NCI-H146 treated with DMSO at 0.1 percent for 48 hours (cell line): ENCODE measurements at regions not wholly inside any gene's neighbourhood (a gene's known extent, or its start where the extent isn't known, plus 50 kb on each side); places are given as distances from the start of the nearest gene placed in this dataset.

Source experiments
- DNase-seq: peaks from one replicate; lab custom pipeline; 2025; ENCODE audit not compliant: unreplicated experiment; lab: John Stamatoyannopoulos, UW

DNA sequence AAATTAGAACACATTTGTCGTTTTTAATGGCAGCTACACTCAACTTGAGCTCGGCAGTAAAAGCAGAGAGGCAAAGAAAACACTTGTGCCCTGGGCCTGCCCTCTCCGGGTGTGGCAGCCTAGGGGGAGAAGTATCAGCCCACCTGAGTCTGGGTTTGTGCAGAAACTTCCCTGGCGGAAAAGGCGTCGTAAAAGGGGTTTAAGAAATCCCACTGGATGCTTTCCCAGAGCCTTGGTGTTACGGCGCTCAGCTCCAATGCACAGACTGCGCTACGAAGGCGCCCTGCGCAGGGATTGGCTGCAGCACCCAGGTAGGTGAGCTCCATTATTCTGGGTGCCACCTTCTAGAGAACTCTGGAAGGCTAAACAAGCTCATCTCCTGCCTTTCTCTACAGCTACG lies 461.5 kb upstream of the NR2F2 start:
- DNase-seq, result no peak

- DNase-seq, result no peak
These were observed 460.6 kb upstream of the NR2F2 start for GRCh38 chr15:95869920-95870319.

DNA sequence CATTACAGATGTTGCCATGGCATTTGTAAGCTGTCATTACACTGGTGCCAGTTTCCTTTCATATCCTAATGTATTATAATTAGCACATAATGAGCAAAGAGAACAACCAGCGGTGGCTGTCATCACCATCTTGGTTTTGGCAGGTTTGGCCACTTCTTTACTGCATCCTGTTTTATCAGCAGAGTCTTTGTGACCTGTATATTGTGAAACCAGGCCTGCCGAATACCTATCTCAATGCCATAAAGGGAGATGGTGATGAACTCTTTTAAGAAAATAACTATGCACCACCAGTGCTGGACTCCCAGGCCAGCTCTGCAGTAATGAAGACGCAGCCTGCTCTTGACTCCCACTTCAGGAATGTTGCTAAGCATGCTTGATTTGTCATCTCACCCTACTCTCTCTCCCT lies 458.1 kb upstream of the NR2F2 start:
- no peak for DNase-seq

GRCh38 chr15:95874637-95875036 lies 455.9 kb upstream of the NR2F2 start:
- no peak for DNase-seq

DNA sequence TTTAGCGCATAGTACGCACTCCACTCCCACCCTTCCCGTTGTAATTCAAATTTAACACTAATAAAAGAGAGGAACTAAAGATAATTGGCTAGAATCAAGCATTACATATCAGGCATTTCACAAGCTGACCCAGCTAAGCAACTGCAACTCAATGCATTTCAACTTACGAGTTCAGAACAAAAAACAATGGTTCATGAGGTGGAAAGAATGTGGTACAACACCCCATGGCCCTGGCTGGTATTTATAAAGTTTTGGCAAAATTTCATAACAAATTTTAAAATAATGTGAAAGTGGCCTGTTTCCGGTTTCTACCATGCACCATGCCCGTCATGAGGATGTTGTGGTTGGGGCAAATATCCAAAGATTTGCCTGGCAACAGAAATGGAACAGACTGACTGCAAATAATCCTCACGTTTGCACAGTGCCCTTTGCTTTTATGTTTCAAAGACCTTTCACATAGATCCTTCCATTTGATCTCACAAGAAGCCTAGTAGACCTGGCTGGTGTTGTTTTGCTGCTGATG lies 455.3 kb upstream of the NR2F2 start:
- no peak for DNase-seq

- no peak for DNase-seq
These were observed 450.4 kb upstream of the NR2F2 start for GRCh38 chr15:95880031-95880570.

GRCh38 chr15:95880630-95881029 lies 449.9 kb upstream of the NR2F2 start:
- no peak for DNase-seq

DNA sequence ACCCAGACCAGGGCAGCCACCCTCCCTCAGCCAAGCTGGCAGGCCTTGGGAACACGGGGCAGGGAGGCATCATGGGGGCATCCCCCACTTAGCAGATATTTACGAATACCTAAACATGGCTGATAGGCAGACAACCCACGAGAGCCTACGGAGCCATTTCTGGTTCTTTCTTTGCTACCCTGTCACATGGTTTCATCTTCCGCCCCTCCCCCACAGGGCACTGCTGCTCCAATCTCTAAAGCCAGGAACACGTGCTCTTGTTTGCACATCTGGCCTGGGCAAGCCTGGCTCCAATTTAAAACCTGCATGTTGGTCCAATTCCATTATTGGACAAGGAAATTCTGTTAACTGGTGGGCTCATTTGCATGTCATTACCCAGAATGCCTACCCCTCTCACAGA lies 447.4 kb upstream of the NR2F2 start:
- no peak for DNase-seq

DNA sequence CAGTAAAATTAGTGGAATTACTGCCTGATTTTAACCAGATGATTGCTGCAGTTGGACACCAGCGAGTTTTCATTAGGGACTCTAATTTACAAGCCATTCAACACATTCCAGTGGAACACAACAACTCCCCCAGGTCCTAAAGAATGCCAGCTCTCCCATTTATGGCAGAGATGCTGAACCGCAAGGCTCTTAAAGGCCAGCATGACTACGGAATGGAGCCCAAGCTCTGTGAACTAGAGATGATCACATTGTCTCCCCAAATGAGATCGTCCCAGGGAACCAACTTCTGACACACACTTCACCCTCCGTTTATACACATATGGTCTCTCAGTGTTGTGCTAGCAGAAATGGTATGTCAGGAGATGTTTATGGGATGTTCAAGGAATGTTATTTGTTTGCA lies 446.2 kb upstream of the NR2F2 start:
- no peak for DNase-seq

DNA sequence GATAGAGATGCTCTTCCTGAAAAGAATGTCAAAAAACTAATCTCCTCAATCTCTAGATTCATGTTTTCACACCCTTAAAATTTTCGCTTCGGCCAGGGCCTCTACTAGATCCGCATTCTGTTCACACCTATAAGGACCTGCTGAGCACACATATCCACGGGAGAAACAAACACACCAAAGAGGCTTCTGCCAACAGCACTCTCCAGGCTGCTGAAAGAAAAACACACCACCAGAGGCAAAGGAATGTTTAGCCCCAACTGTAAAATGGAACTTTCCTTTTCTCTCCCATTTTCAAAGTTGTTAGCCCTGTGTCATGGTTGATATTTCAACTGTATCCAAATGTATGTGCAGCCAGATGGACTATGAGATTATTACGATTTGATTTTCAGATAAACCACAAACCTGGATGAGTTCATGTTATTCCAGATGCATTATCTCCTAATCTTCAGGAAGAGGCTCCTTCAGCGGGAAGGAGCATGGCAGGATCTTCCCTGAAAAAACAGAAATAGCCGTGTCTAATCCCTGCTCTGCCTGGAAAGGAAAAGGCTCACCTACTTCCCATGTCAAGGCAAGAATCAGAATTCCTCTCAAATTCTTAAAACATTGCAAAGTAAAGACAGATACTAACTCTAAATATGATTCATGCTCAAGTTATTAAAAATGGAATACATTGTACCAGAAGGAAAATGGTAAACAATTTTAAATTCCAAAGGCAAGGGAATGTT lies 442.7 kb upstream of the NR2F2 start:
- no peak for DNase-seq

DNA sequence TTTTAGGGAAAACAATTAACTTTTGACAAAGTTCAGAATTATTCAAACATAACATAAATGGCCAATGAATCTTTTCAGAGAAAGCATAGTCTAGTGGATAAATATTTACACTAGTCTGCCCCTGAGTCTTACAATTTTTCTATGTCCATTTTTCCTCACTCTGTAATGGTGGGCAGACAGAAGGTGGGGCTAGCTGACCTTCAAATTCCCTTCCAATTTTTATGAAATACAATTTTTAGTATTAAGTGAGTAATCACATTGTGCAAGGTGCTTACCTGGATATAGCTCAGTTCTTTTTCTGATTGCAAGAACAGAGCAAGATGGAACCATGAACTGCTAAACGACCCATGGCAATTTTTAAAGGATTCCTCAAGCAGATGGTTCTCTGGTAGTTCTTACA lies 441.7 kb upstream of the NR2F2 start:
- no peak for DNase-seq

GRCh38 chr15:95894407-95894956 lies 436.0 kb upstream of the NR2F2 start:
- DNase-seq, result no peak

DNA sequence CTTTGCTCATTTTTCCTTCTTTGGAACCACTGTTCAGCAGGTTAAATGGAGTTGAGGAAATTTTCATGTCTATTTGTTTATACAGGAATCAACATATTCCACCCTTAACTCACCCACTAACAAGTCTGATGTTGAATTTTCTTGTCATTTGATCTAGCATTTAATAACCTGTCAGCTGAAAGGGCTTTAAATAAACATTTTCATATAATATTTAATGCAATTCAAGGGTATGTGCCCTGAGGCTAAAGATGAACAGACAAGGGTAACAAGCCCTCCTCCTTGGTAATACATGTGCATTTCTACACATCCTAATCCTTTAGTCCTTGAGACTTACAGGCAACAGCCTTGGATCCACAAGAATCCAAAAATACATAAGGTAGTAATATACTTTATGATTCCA lies 435.0 kb upstream of the NR2F2 start:
- no peak for DNase-seq

GRCh38 chr15:95897651-95898050 lies 432.8 kb upstream of the NR2F2 start:
- no peak for DNase-seq

- DNase-seq, result no peak
These were observed 431.7 kb upstream of the NR2F2 start for GRCh38 chr15:95898761-95899160.

DNA sequence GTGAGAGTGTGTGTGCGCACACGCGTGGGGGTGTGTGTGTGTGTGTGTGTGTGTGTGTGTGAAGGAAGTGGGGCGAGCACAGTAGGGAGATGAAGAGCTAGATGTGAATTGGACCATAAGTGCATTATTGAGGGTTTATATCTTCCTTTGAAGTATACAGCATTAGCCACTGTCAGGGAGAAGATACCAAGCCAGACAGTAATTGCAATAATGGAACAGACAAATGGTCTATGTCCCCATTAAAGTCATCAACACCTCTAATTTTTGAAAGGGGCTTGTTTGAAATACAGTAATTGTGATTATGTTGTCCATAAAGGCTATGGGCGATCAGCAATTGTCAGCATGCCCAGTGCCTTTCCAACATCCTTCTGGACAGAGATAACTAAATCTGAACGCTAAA lies 429.2 kb upstream of the NR2F2 start:
- DNase-seq, result no peak

GRCh38 chr15:95902606-95903005 lies 427.9 kb upstream of the NR2F2 start:
- DNase-seq, result no peak

DNA sequence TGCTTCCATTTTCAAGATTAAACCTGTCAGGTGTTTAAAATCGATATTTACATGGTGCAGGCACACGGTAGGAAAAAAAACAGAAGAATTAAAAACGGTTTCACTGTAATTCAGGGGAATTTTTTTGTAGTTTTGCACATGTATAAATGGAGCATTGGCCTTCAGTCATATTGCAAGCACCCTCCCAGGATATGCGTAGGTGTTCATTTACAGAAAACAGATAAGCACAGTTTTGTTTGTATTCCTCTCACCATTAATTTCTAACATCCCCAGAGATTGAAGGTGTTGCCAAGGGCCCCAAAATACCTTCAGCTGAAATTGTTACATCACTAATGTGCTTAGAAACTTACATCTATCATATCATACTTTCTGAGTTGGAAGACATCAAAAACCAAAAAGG lies 427.1 kb upstream of the NR2F2 start:
- no peak for DNase-seq

GRCh38 chr15:95910643-95911212 lies 419.8 kb upstream of the NR2F2 start:
- no peak for DNase-seq

DNA sequence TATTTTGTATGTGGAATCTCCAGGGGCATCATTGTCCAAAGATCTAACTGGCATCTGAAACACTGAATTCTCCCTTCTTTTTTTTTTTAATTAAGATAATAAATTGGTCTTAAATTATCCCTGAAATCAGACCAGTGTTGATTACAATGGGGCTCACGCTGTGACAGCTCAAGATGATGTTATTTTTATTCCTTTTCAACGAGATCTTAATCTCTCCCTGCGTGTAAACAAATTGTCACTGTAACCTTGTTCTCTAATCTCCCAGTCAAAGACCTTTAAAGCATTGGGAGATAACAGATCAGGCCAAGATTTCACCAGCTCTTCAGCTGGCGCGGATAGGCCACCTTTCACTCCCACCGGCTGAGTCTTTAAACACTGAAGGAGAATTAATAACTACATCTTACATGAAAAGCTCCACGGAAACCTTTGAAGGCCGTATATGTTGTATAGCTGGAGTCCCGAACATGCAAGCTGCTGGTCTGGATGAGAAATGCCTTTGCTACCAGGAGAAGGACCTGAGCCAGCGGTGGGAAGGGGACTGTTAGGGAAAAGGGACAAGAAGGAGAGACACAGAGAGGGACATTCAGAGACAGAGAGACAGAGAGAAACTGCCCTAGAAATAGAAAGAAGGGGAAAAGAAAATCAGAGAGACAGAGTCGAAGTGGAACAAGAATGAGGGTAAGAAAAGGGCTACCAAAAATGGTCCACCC lies 418.8 kb upstream of the NR2F2 start:
- no peak for DNase-seq

GRCh38 chr15:95912280-95912625 lies 418.2 kb upstream of the NR2F2 start:
- no peak for DNase-seq

DNA sequence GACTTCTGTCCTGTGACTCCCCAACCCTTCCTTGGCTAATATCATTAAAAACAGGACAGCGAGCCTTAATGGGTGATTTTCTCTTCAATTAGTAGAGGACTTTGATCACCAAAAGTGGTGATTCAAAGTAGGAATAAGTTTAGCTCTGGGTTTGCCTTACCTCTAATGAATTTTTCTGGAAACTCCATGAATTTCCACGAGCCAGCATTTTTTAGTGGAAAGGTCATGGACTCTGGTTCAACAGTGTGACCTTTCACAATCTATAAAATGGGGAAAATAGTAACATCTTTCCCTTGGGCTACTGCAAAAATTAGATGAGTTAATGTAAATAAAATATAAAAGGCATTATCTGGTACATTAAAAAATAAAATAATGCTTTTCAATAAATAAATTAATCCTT lies 417.8 kb upstream of the NR2F2 start:
- no peak for DNase-seq
